H1 (cell line): ENCODE measurements at regions not wholly inside any gene's neighbourhood (a gene's known extent, or its start where the extent isn't known, plus 50 kb on each side); places are given as distances from the start of the nearest gene placed in this dataset.
"Not testable (repeated sequence)": the region's sequence is repeated elsewhere in the genome, so short reads cannot be mapped to it uniquely, and the experiment has no call there.

Experiments used
- CTCF ChIA-PET: fragments of 300-600 bp; sonication (Branson Sonifier 250); formaldehyde crosslinking; loops from one replicate; lab custom pipeline; 2021; ENCODE audit not compliant: partially characterized antibody; lab: Charles Lee
- POLR2A ChIA-PET: fragments of 300-600 bp; sonication (Branson Sonifier 250); formaldehyde crosslinking; loops from one replicate; lab custom pipeline; 2021; ENCODE audit warnings: inconsistent platforms; ENCODE audit not compliant: partially characterized antibody; lab: Charles Lee
- DNase-seq, 2 experiments: peaks; one replicate each; pipeline versions ENCODE4 v3.0.0 to v3.0.0-alpha.2; 2010 to 2022; ENCODE audit warnings: low spot score in 2 of 2, low read depth in 1 of 2, mixed read lengths in 1 of 2
- FAIRE-seq: peaks from 2 replicates; lab custom pipeline; 2011; peaks lifted over from hg19 to GRCh38; lab: Jason Lieb, UNC
- H2AFZ ChIP-seq: 2 replicates; pipeline ENCODE4 v1.8.1; 2012; ENCODE audit warnings: low read length, inconsistent platforms
- H2AK5ac ChIP-seq: 2 replicates; pipeline ENCODE4 v1.6.1; 2013; ENCODE audit warnings: low read depth, low read length
- H2BK120ac ChIP-seq: replicated peaks from 2 replicates; pipeline ENCODE3; 2013; ENCODE audit warnings: low read depth, low read length, inconsistent platforms
- H2BK12ac ChIP-seq: 2 replicates; pipeline ENCODE4 v1.6.1; 2013; ENCODE audit warnings: low read depth, low read length
- H2BK15ac ChIP-seq: 2 replicates; pipeline ENCODE4 v1.6.1; 2013; ENCODE audit warnings: low read length
- H2BK20ac ChIP-seq: 2 replicates; pipeline ENCODE4 v1.6.1; 2013; ENCODE audit warnings: low read length
- H2BK5ac ChIP-seq: 2 replicates; pipeline ENCODE4 v1.6.1; 2013; ENCODE audit warnings: low read depth, low read length
- H3K14ac ChIP-seq: 2 replicates; pipeline ENCODE4 v1.6.1; 2013; ENCODE audit warnings: inconsistent platforms; ENCODE audit not compliant: insufficient read length
- H3K18ac ChIP-seq: 2 replicates; pipeline ENCODE4 v1.6.1; 2013; ENCODE audit warnings: low read length; ENCODE audit errors: extremely low read depth
- H3K23ac ChIP-seq: 2 replicates; pipeline ENCODE4 v1.6.1; 2013; ENCODE audit warnings: inconsistent platforms; ENCODE audit not compliant: insufficient read length
- H3K23me2 ChIP-seq: 2 replicates; pipeline ENCODE4 v1.6.1; 2013; ENCODE audit warnings: low read depth, low read length
- H3K27ac ChIP-seq: 2 replicates; pipeline ENCODE4 v1.6.1; 2011; ENCODE audit warnings: low read depth, low read length, inconsistent platforms
- H3K27me3 ChIP-seq, 4 experiments: replicated peaks in 1 of 4; 1 replicate in 1 of 4; 2 replicates in 3 of 4; pipeline versions ENCODE4 v1.6.1 to v1.8.1; 2011 to 2013; ENCODE audit warnings: low read length in 3 of 4, mild to moderate bottlenecking in 3 of 4, inconsistent platforms in 2 of 4, mixed read lengths in 2 of 4, moderate library complexity in 1 of 4; ENCODE audit not compliant: control insufficient read depth in 3 of 4, insufficient read depth in 3 of 4; ENCODE audit errors: extremely low read depth in 1 of 4
- H3K36me3 ChIP-seq, 4 experiments: 2 replicates each; pipeline versions ENCODE4 v1.6.1 to v1.8.1; 2011 to 2013; ENCODE audit warnings: mild to moderate bottlenecking in 4 of 4, low read length in 3 of 4, moderate library complexity in 2 of 4, control low read depth in 1 of 4, inconsistent platforms in 1 of 4; ENCODE audit not compliant: insufficient read depth in 4 of 4, control insufficient read depth in 2 of 4
- H3K4ac ChIP-seq: replicated peaks from 2 replicates; pipeline ENCODE3; 2013; ENCODE audit warnings: low read length, low read depth, mixed read lengths, inconsistent platforms; ENCODE audit not compliant: insufficient read length
- H3K4me1 ChIP-seq, 4 experiments: replicated peaks in 1 of 4; 1 replicate in 1 of 4; 2 replicates in 3 of 4; pipeline versions ENCODE4 v1.6.1 to v1.8.1; 2011 to 2013; ENCODE audit warnings: low read length in 3 of 4, inconsistent platforms in 2 of 4, mixed read lengths in 1 of 4; ENCODE audit not compliant: insufficient read depth in 4 of 4, control insufficient read depth in 3 of 4
- H3K4me2 ChIP-seq, 2 experiments: 2 replicates each; pipeline versions ENCODE4 v1.6.1 to v1.8.1; 2011 to 2013; ENCODE audit warnings: low read depth in 2 of 2, low read length in 2 of 2, control low read depth in 1 of 2, inconsistent platforms in 1 of 2, mild to moderate bottlenecking in 1 of 2; ENCODE audit not compliant: insufficient read depth in 1 of 2
- H3K4me3 ChIP-seq, 4 experiments: fragments of 200-600, 300-600 bp in 1 of 4; sonication (generic), shearing (Covaris generic), sonication (Bioruptor Twin) in 1 of 4; 2 replicates each; pipeline versions ENCODE4 v1.5.1 to v1.8.1; 2011 to 2016; ENCODE audit warnings: low read length in 4 of 4, low read depth in 3 of 4, control low read depth in 2 of 4, inconsistent platforms in 2 of 4, mild to moderate bottlenecking in 2 of 4, mixed read lengths in 1 of 4, moderate library complexity in 1 of 4; ENCODE audit not compliant: insufficient read depth in 2 of 4; ENCODE audit errors: extremely low read depth in 1 of 4
- H3K56ac ChIP-seq: replicated peaks from 2 replicates; pipeline ENCODE3; 2013; ENCODE audit warnings: low read depth, mild to moderate bottlenecking, mixed read lengths, low read length, inconsistent platforms; ENCODE audit not compliant: insufficient read length
- H3K79me1 ChIP-seq: 2 replicates; pipeline ENCODE4 v1.6.1; 2013; ENCODE audit warnings: low read depth, low read length, control low read depth
- H3K79me2 ChIP-seq, 2 experiments: 2 replicates each; pipeline versions ENCODE4 v1.6.1 to v1.8.1; 2012 to 2013; ENCODE audit warnings: low read length in 2 of 2, mild to moderate bottlenecking in 2 of 2, inconsistent platforms in 1 of 2; ENCODE audit not compliant: insufficient read depth in 2 of 2, control insufficient read depth in 1 of 2
- H3K9ac ChIP-seq, 4 experiments: replicated peaks in 1 of 4; 1 replicate in 1 of 4; 2 replicates in 3 of 4; pipeline versions ENCODE4 v1.6.1 to v1.8.1; 2011 to 2013; ENCODE audit warnings: low read depth in 3 of 4, low read length in 3 of 4, control low read depth in 2 of 4, mild to moderate bottlenecking in 2 of 4, moderate library complexity in 2 of 4, inconsistent platforms in 1 of 4; ENCODE audit errors: extremely low read depth in 1 of 4
- H3K9me3 ChIP-seq, 2 experiments: 2 replicates each; pipeline versions ENCODE4 v1.6.1 to v1.8.1; 2012 to 2013; ENCODE audit warnings: mild to moderate bottlenecking in 2 of 2, moderate library complexity in 2 of 2, control low read depth in 1 of 2, inconsistent platforms in 1 of 2, low read depth in 1 of 2, low read length in 1 of 2, mixed read lengths in 1 of 2; ENCODE audit not compliant: insufficient read depth in 2 of 2
- H4K20me1 ChIP-seq, 2 experiments: replicated peaks in 1 of 2; 2 replicates each; pipeline versions ENCODE3 to v1.8.1; 2011 to 2013; ENCODE audit warnings: inconsistent platforms in 2 of 2, low read length in 2 of 2, mild to moderate bottlenecking in 1 of 2; ENCODE audit not compliant: insufficient read depth in 2 of 2, control insufficient read depth in 1 of 2
- H4K5ac ChIP-seq: 2 replicates; pipeline ENCODE4 v1.6.1; 2013; ENCODE audit warnings: low read length, low read depth, mixed read lengths, inconsistent platforms; ENCODE audit not compliant: insufficient read length
- H4K8ac ChIP-seq: 2 replicates; pipeline ENCODE4 v1.8.0; 2013; ENCODE audit warnings: mild to moderate bottlenecking, moderate library complexity, low read length, inconsistent platforms; ENCODE audit not compliant: insufficient read depth; ENCODE audit errors: extremely low read depth
- H4K91ac ChIP-seq: replicated peaks from 2 replicates; pipeline ENCODE3; 2013; ENCODE audit warnings: low read length, mixed read lengths, inconsistent platforms; ENCODE audit not compliant: insufficient read length
- WGBS, 2 experiments: shearing (Covaris generic) in 1 of 2; methylation state at CpG; one replicate each; pipeline versions ENCODE4 v1.1.6 to v1.1.7; 2013 to 2015; ENCODE audit warnings: low lambda C conversion rate in 2 of 2, mixed read lengths in 2 of 2, inconsistent platforms in 1 of 2, low coverage in 1 of 2, missing lambda C conversion rate in 1 of 2; ENCODE audit not compliant: insufficient replicate concordance in 2 of 2, insufficient coverage in 1 of 2, insufficient read length in 1 of 2; ENCODE audit errors: extremely low coverage in 1 of 2, missing lambda C conversion rate in 1 of 2; 5-methylcytosine and 5-hydroxymethylcytosine counted together

GRCh38 chr9:108426421-108426940 is 429.3 kb downstream of the ACTL7B start:
- 96% methylated on average over 3 of the region's 3 CpGs; no CpG with 5 or more reads in 1 of the 2 experiments for WGBS, 2 experiments
- CTCF ChIA-PET, H3K4ac ChIP-seq, H3K23ac ChIP-seq, H3K18ac ChIP-seq, H2BK12ac ChIP-seq, H2AFZ ChIP-seq, H3K79me2 ChIP-seq, H3K9ac ChIP-seq, H2BK120ac ChIP-seq, H3K14ac ChIP-seq, H2AK5ac ChIP-seq, H3K23me2 ChIP-seq, H4K20me1 ChIP-seq, H2BK5ac ChIP-seq, H3K27me3 ChIP-seq, H3K4me3 ChIP-seq, H2BK20ac ChIP-seq, H3K79me1 ChIP-seq, H3K36me3 ChIP-seq, H4K91ac ChIP-seq, H4K8ac ChIP-seq, DNase-seq, H2BK15ac ChIP-seq, H3K27ac ChIP-seq, H3K56ac ChIP-seq, H3K4me2 ChIP-seq, H4K5ac ChIP-seq, POLR2A ChIA-PET, H3K9me3 ChIP-seq, FAIRE-seq, H3K4me1 ChIP-seq: not testable (repeated sequence)
